Stimulated activated effector memory CD8-positive, alpha-beta T cell treated with anti-CD3 and anti-CD28 coated beads, Interleukin-12 subunit alpha, Interleukin-12 subunit beta, amount 100 ng/mL, for 72 hours (primary cell): ENCODE measurements at regions not wholly inside any gene's neighbourhood (a gene's known extent, or its start where the extent isn't known, plus 50 kb on each side); places are given as distances from the start of the nearest gene placed in this dataset.
A peak's percentile ranks its signal among the peaks of the same experiment; 100 is the strongest.
"Not testable (repeated sequence)": the region's sequence is repeated elsewhere in the genome, so short reads cannot be mapped to it uniquely, and the experiment has no call there.

Source experiments
- ATAC-seq: fragments of 150-1000 bp; cut with Tn5 transposase; 2 replicates; pipeline ENCODE4 v1.10.0; 2021
- DNase-seq, 2 donors: peaks; one replicate each; pipeline ENCODE4 v3.0.0; 2021 to 2022; ENCODE audit warnings: low spot score in 2 of 2
- H3K27ac Mint-ChIP-seq: one replicate; pipeline ENCODE4 v1.8.0; 2022; ENCODE audit warnings: mild to moderate bottlenecking, mixed read lengths
- H3K36me3 Mint-ChIP-seq: one replicate; pipeline ENCODE4 v1.8.0; 2022; ENCODE audit warnings: mild to moderate bottlenecking, mixed read lengths
- H3K4me1 Mint-ChIP-seq: one replicate; pipeline ENCODE4 v1.8.0; 2022; ENCODE audit warnings: mixed read lengths
- H3K4me3 Mint-ChIP-seq: one replicate; pipeline ENCODE4 v1.8.0; 2022; ENCODE audit warnings: mild to moderate bottlenecking, mixed read lengths
- H3K9me3 Mint-ChIP-seq: one replicate; pipeline ENCODE4 v1.8.0; 2022; ENCODE audit warnings: mixed read lengths

- ATAC-seq (peak; percentile 82), DNase-seq (no peak)
- Mint-ChIP-seq H3K36me3 (no peaks in the 10 kb centered on the region), H3K4me3 (no peak overlapping the region), H3K27ac (no peak overlapping the region), H3K9me3 (no peaks in the 10 kb centered on the region), H3K4me1 (no peaks in the 10 kb centered on the region)
These were observed 162.7 kb downstream of the AVL9 start for GRCh38 chr7:32658034-32658433.

GRCh38 chr7:32654549-32654948 is 159.3 kb downstream of the AVL9 start:
- H3K9me3 Mint-ChIP-seq, H3K4me3 Mint-ChIP-seq, H3K4me1 Mint-ChIP-seq, DNase-seq, ATAC-seq, H3K36me3 Mint-ChIP-seq, H3K27ac Mint-ChIP-seq: not testable (repeated sequence)

GRCh38 chr7:32650356-32650755 is 155.1 kb downstream of the AVL9 start:
- DNase-seq, H3K4me3 Mint-ChIP-seq, H3K4me1 Mint-ChIP-seq, H3K36me3 Mint-ChIP-seq, ATAC-seq, H3K27ac Mint-ChIP-seq, H3K9me3 Mint-ChIP-seq: not testable (repeated sequence)

- peaks cover 3% of the 10 kb centered on the region for H3K9me3 Mint-ChIP-seq
- no peak for ATAC-seq
These were observed 153.3 kb downstream of the AVL9 start for GRCh38 chr7:32648408-32649156.

GRCh38 chr7:32645255-32645654 is 150.0 kb downstream of the AVL9 start:
- not testable (repeated sequence) for DNase-seq, H3K4me1 Mint-ChIP-seq, H3K9me3 Mint-ChIP-seq, H3K27ac Mint-ChIP-seq, H3K4me3 Mint-ChIP-seq, H3K36me3 Mint-ChIP-seq
- peak; percentile 55 for ATAC-seq

More at GRCh38 chr7:32648408-32649156, 153.3 kb downstream of the AVL9 start:
- H3K36me3 Mint-ChIP-seq = no peaks in the 10 kb centered on the region
- H3K27ac Mint-ChIP-seq = no peak overlapping the region
- no peak for DNase-seq
- no peak overlapping the region for H3K4me3 Mint-ChIP-seq
- H3K4me1 Mint-ChIP-seq = no peaks in the 10 kb centered on the region

GRCh38 chr7:32643194-32643593 is 147.9 kb downstream of the AVL9 start:
- ATAC-seq = no peak
- no peak overlapping the region for H3K27ac Mint-ChIP-seq
- H3K4me1 Mint-ChIP-seq = peaks cover 6% of the 10 kb centered on the region
- no peaks in the 10 kb centered on the region for H3K9me3 Mint-ChIP-seq
- H3K36me3 Mint-ChIP-seq = no peaks in the 10 kb centered on the region
- DNase-seq = no peak
- H3K4me3 Mint-ChIP-seq = no peak overlapping the region

GRCh38 chr7:32639122-32639521 is 143.8 kb downstream of the AVL9 start:
- peaks cover 6% of the 10 kb centered on the region for H3K4me1 Mint-ChIP-seq
- ATAC-seq = no peak
- no peak overlapping the region for H3K27ac Mint-ChIP-seq
- no peaks in the 10 kb centered on the region for H3K36me3 Mint-ChIP-seq
- DNase-seq = no peak
- H3K4me3 Mint-ChIP-seq = no peak overlapping the region
- no peaks in the 10 kb centered on the region for H3K9me3 Mint-ChIP-seq

GRCh38 chr7:32638479-32639121 is 143.3 kb downstream of the AVL9 start:
- peak; percentile 63 for ATAC-seq
- H3K27ac Mint-ChIP-seq, H3K4me3 Mint-ChIP-seq, DNase-seq, H3K36me3 Mint-ChIP-seq, H3K4me1 Mint-ChIP-seq, H3K9me3 Mint-ChIP-seq: not testable (repeated sequence)
